T-helper 1 cell (primary cell): ENCODE measurements at regions not wholly inside any gene's neighbourhood (a gene's known extent, or its start where the extent isn't known, plus 50 kb on each side); places are given as distances from the start of the nearest gene placed in this dataset.

Experiments
- DNase-seq, 5 donors: peaks; one replicate each; pipeline ENCODE4 v3.0.0-alpha.2; 2012 to 2020

GRCh38 chr9:11962327-11962726, 730.9 kb upstream of the TYRP1 start:
- DNase-seq, result no peak

DNA sequence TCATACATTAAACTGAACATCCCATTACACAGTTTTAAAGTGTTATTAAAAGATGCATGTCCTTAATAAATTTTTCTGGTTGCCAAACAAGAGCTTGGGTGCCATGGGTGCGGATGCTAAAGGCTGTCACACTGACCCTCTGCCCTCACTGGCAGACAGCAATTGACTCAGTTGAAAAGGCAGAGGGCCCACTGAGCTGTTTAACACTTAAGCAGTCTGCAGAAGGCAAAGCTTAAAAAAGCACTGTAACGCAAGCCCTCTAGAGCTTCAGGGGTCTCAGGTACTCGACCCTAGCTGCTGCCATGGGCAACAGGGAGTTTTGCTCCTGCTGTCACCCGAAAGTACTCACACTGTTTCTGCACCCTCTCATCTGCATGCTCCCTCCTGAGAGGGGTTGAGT, 726.4 kb upstream of the TYRP1 start:
- no peak for DNase-seq

GRCh38 chr9:11968631-11969030, 724.6 kb upstream of the TYRP1 start:
- no peak for DNase-seq

DNA sequence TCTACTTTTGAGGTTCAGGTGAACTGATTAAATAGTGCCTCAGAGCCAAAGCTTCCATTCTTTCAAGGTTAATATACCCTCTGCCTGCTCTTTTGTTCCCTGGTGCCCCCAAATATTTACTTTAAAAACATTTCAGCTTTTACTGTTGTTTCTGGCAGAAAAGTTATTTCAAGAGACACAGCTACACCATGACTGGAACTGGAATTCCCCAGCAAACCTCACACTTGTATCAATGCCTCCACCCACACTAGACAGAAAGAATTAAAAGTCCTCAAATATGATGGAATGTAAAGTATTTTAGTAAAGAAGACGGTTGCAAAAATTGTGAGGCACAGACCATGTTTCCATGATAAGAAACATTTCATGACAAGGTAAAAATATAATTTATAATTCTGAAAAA, 720.2 kb upstream of the TYRP1 start:
- DNase-seq, result no peak

DNA sequence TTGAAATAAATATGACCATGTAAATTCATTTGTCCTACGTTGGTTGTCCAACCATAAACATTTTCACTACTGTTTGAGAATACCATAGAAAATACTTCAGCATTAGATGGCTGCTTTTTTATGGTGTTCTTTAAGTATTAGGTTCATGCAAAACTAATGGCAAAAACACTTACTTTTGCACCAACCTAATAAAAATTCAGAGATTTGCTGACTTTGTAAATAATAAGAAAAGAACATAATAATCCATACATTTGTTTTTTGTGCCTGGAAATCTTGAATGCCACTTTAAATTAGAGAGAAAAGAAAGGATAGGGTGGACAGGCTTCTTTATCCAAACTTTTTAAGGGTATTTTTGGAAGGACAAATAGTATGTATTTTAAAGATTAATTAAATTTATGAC, 719.7 kb upstream of the TYRP1 start:
- DNase-seq, result no peak

- DNase-seq, result no peak
These were observed 700.3 kb upstream of the TYRP1 start for GRCh38 chr9:11992866-11993265.

DNA sequence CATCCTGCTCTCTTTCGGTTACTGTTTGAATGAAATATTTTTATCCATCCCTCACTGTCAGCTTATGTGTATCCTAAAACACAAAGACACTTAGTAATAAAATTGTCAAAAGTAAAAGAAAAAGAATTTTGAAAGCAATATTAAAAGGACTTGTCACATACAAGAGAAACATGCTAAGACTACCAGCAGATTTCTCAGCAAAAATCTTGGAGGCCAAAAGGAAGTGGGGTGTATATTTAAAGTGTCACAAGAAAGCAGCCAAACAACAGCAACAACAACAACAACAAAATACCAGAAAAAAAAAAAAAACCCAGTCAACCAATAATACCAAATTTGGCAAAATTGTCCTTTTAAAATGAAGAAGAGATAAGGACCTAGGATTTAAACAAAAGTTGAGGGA, 678.7 kb upstream of the TYRP1 start:
- DNase-seq, result no peak

- DNase-seq, result no peak
These were observed 639.0 kb upstream of the TYRP1 start for GRCh38 chr9:12054235-12054634.

DNA sequence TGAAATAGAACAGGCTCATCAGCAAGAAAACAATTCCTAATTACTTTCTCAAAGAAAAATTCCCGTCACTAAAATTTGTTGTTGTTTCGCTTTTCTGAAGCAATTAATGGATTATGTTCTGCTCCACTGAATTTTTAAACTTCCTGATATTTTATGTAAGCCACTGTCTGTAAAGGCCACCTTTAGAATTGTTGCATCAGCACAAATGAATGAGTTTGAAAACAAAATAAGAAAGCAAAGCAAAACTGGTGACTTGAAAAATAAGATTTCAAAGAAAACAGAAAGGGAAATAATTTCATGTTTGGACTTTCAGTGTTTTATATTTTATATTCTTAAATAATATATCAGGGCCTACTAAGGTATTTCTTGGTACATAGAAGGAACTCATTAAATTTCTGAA, 636.3 kb upstream of the TYRP1 start:
- no peak for DNase-seq

GRCh38 chr9:12060067-12060466, 633.1 kb upstream of the TYRP1 start:
- DNase-seq, result no peak

DNA sequence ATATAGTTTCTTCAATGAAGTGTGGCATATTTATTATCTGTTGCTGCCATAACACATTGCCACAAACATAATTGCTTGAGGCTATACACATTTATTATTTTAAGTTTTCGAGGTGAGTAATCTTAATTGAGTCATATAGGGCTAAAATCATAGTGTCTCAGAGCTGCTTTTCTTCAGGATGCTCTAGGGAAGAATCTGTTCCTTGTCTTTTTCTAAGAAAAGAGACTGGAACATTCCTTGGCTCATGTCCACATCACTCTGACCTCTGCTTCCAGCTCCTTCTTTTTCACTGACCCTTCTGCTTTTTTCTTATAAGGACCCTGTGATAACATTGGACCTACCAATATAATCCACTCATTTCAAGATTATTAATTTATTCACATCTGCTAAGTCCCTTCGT, 632.4 kb upstream of the TYRP1 start:
- no peak for DNase-seq

GRCh38 chr9:12065050-12065449, 628.1 kb upstream of the TYRP1 start:
- DNase-seq, result no peak

- no peak for DNase-seq
These were observed 627.5 kb upstream of the TYRP1 start for GRCh38 chr9:12065686-12066085.

DNA sequence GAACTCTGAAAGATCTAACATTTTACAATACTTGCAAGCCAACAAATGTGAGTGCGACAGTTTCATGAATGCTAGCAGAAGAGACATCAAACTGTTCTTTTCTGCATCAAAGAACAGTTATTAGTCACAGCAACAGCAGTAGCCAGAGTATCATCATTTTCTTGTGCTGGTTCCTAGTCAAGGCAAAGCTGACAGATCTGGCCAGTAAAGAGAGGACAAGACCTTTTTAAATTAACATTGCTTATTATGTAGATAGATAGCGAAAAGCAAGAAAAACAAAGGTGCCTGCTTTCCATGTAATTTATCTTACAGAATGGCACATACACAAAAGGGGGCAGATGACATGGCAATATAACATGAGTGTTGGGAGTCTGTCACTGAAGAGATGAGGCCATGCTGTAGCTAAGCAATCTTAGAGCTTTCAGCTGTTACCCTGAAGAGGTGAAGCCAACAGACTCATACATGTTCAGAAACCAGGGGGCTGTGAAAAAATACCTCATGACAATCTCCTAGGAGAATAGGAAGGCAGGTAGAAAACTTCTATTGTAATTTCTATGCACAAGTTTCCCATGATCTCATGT, 626.6 kb upstream of the TYRP1 start:
- no peak for DNase-seq

GRCh38 chr9:12069366-12069765, 623.8 kb upstream of the TYRP1 start:
- DNase-seq, result no peak

- no peak for DNase-seq
These were observed 607.8 kb upstream of the TYRP1 start for GRCh38 chr9:12085399-12085798.

- DNase-seq, result no peak
These were observed 601.2 kb upstream of the TYRP1 start for GRCh38 chr9:12091865-12092527.

DNA sequence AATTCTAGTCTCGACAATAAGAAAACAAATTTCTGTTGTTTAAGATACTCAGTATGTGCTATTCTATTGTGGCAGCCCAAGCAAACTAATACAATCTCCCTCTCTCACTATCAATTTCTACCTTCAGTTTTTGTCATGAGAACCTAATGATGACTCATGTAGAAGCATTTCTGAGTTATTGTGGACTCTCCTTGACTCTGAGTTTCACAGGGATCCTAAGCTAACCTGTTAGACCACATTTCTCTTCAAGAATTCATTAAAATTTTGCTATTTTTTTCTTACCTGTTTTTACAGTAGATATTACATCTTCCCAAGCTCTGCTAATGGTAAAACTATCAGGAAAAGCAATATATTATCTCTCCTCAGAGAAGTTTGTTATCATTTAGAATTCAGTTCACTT, 599.1 kb upstream of the TYRP1 start:
- DNase-seq, result no peak

- DNase-seq, result no peak
These were observed 597.3 kb upstream of the TYRP1 start for GRCh38 chr9:12095931-12096330.

- no peak for DNase-seq
These were observed 559.8 kb upstream of the TYRP1 start for GRCh38 chr9:12133416-12133815.

- DNase-seq, result no peak
These were observed 551.8 kb upstream of the TYRP1 start for GRCh38 chr9:12141422-12141821.

- no peak for DNase-seq
These were observed 537.6 kb upstream of the TYRP1 start for GRCh38 chr9:12155401-12156134.

- DNase-seq, result no peak
These were observed 530.9 kb upstream of the TYRP1 start for GRCh38 chr9:12162181-12162815.
